GM12891 (cell line): ENCODE measurements at regions not wholly inside any gene's neighbourhood (a gene's known extent, or its start where the extent isn't known, plus 50 kb on each side); places are given as distances from the start of the nearest gene placed in this dataset.

ENCODE experiments used
- PAX5 ChIP-seq: IDR thresholded peaks from 2 replicates; pipeline ENCODE4 v1.6.1; 2011; ENCODE audit warnings: low read length, moderate library complexity, mild to moderate bottlenecking; ENCODE audit not compliant: insufficient read depth, severe bottlenecking
- POLR2A ChIP-seq: IDR thresholded peaks from 2 replicates; pipeline ENCODE4 v1.6.1; 2011; ENCODE audit warnings: low read depth, low read length, control low read depth
- TAF1 ChIP-seq: IDR thresholded peaks from 2 replicates; pipeline ENCODE4 v1.6.1; 2011; ENCODE audit warnings: low read depth, low read length, control low read depth

- TF ChIP-seq PAX5 = no peak
- TF ChIP-seq POLR2A = no peak
- no peak for TF ChIP-seq TAF1
Measured at GRCh38 chr12:25859976-25860375, 98.5 kb upstream of the RASSF8 start.
